Epithelial cell of esophagus (primary cell): ENCODE measurements at regions not wholly inside any gene's neighbourhood (a gene's known extent, or its start where the extent isn't known, plus 50 kb on each side); places are given as distances from the start of the nearest gene placed in this dataset.

ENCODE experiments used
- DNase-seq: peaks from one replicate; pipeline ENCODE4 v3.0.0; 2010; ENCODE audit warnings: low read depth
- H3K4me3 ChIP-seq: 2 replicates; pipeline ENCODE4 v1.5.1; 2011; ENCODE audit warnings: mild to moderate bottlenecking, low read length, control low read depth
- CTCF ChIP-seq: IDR thresholded peaks from 2 replicates; pipeline ENCODE4 v1.5.1; 2011; ENCODE audit warnings: low read depth, mild to moderate bottlenecking, low read length, control low read depth, inconsistent platforms; ENCODE audit not compliant: insufficient read depth; ENCODE audit errors: missing control alignments

GRCh38 chr1:73901738-73902137 lies 296.2 kb downstream of the LRRIQ3 start:
- TF ChIP-seq CTCF, result no peak
- no peak for DNase-seq
- no peak overlapping the region for H3K4me3 ChIP-seq

DNA sequence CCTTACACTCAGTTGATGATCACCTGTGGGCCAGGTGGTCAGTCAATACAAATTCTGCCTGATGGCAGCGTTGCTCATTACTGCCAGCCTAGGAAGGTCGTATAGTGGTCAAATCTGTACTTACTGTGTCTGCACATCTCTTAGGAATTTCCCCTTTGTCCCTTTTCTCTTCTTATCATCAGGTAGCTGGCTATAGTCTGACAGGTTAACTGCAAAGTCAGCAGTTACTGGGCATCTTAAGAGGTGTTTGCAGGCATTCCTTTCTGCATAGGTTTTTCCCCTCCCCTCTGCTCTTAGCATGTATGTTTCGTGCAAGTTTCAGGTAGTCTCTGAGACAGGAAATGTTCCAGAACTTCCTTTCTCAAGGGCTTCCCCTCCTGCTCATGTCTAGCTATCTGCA lies 298.7 kb downstream of the LRRIQ3 start:
- H3K4me3 ChIP-seq, result no peak overlapping the region
- DNase-seq, result peak; percentile 10
- TF ChIP-seq CTCF, result no peak

- no peak for TF ChIP-seq CTCF
- DNase-seq, result no peak
- no peak overlapping the region for H3K4me3 ChIP-seq
These were observed 299.4 kb downstream of the LRRIQ3 start for GRCh38 chr1:73898540-73898939.

GRCh38 chr1:73887412-73887811 lies 310.6 kb downstream of the LRRIQ3 start:
- no peak for TF ChIP-seq CTCF
- no peak overlapping the region for H3K4me3 ChIP-seq
- DNase-seq, result no peak

- no peak for DNase-seq
- no peak for TF ChIP-seq CTCF
- H3K4me3 ChIP-seq, result no peak overlapping the region
These were observed 311.3 kb downstream of the LRRIQ3 start for GRCh38 chr1:73886716-73887115.

- no peak for DNase-seq
- no peak for TF ChIP-seq CTCF
- H3K4me3 ChIP-seq, result no peak overlapping the region
These were observed 323.2 kb downstream of the LRRIQ3 start for GRCh38 chr1:73874806-73875205.

DNA sequence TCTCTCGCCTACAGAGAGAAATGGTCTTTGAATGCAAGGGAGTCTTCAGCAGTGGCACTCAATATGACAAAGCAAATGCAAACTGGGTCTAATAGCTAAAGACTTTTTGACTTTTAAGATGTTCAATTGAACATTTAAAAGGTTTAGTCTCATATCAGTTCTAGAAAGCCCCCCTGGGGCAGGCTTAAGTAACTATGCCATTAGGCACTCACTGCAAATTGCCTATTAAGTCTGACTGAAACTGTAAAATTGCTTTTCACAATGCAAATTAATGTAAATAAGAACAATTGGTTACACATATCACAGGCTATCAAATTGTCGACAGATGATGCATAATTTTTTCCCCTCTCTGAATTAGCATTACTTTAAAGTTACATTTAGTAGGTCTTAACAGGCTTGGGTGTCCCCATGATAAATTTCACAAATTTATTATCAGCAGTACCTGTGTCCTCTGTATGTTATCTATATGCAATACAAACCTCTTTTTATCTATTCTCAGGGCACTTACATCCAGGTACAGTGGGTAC lies 329.1 kb downstream of the LRRIQ3 start:
- H3K4me3 ChIP-seq, result no peak overlapping the region
- no peak for TF ChIP-seq CTCF
- no peak for DNase-seq
